LNCAP (cell line): ENCODE measurements at regions not wholly inside any gene's neighbourhood (a gene's known extent, or its start where the extent isn't known, plus 50 kb on each side); places are given as distances from the start of the nearest gene placed in this dataset.
A peak's percentile ranks its signal among the peaks of the same experiment; 100 is the strongest.

Experiments
- TF ChIP-seq, protein P1 (sequence below): fragments of 450-650 bp; IDR thresholded peaks from 2 replicates; pipeline ENCODE4 v1.5.1; 2017; ENCODE audit warnings: mild to moderate bottlenecking

DNA sequence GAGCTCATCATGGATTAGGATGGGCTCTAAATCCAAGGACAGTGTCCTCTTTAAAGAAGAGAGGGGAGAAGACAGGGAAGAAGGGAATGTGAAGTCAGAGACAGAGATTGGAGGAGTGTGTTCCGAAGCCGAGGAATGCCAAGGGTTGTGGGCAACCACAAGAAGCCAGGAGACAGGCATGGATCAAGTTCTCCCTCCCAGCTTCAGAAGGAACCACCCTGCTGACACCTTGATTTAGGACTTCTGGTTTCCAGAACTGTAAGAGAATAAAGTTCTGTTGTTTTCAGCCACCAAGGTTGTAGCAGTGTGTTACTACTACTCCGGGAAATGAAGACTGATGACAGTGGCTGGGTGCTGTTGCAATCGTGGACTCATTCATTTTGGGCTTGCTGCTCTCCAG is 120.1 kb downstream of the RPS12 start:
- TF ChIP-seq, protein P1, sequence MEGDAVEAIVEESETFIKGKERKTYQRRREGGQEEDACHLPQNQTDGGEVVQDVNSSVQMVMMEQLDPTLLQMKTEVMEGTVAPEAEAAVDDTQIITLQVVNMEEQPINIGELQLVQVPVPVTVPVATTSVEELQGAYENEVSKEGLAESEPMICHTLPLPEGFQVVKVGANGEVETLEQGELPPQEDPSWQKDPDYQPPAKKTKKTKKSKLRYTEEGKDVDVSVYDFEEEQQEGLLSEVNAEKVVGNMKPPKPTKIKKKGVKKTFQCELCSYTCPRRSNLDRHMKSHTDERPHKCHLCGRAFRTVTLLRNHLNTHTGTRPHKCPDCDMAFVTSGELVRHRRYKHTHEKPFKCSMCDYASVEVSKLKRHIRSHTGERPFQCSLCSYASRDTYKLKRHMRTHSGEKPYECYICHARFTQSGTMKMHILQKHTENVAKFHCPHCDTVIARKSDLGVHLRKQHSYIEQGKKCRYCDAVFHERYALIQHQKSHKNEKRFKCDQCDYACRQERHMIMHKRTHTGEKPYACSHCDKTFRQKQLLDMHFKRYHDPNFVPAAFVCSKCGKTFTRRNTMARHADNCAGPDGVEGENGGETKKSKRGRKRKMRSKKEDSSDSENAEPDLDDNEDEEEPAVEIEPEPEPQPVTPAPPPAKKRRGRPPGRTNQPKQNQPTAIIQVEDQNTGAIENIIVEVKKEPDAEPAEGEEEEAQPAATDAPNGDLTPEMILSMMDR: no peak

DNA sequence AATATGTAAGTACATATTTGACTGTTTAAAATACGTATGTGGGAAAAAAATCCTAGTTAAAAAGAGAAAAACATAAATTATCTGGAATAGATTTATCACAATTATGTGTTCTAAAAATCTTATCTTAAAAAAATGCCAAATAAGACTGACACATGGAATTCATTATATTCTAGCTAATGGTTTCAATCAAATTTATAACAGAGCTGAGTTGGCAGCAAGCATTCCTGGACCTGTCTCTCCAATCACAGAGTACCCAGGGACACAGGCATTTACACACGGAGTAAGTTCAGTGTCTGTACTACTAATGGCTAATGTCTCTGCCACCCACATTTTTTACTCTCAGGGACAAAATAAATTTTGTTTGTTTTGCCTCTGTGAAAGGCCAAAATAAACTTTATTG is 122.3 kb downstream of the RPS12 start:
- TF ChIP-seq, protein P1: no peak

DNA sequence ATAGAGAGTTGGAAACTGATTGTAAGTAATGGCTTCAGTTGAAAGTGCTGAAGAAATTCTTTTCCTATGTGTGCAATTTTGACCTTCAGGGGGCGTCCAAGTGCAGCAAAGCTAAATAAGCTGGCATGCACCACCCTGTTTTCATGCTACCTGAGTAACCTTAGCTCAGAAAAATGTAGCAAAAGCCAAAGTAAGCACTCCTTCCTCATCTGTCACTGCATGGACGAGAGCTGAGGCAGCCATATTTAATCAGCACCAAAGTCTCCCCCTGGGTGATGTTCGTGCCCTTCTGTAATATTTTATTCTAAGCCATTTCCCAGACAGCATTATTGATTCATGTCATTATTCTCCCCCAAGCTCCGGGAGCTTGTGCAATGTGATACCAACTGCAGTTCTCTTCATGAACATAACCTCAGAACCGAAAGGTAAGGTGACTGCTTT is 123.1 kb downstream of the RPS12 start:
- TF ChIP-seq, protein P1: peak; percentile 77

DNA sequence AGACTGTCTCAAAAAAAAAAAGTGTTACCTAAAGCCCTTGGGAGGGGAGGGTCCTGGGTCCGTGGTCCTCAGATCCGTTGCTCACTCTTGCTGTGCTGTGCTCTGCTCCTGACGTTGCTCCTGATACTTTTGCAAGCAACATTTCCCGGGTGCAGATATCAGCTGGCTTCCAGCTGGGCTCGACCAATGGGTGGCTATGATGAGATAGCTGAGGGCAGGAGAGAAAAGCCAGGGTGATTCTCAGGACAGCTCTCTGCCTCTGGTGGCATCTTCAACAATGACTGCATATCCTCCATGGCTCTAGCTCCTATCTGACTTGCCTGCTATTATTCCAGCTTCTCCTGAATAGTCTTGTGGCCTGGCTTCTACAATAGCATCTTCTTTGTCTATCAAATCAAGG is 134.5 kb downstream of the RPS12 start:
- TF ChIP-seq, protein P1: no peak

DNA sequence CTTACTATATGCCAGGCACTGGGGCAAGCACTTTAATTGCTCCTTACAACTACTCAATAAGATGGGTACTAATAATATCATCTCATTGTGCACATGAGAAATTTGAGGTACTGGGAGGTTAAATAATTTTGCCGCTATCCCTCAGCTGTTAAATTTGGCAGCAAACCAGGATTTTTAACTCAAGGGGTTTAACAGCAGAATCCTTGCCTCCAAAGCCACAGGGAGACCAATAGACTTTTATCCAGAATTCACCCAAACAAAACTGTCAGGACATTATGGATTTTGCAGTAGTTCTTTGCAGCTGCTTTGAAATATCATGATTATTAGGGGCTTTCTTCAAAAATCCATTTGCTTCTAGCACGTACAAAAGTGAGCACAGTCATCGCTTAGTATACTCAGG is 136.2 kb downstream of the RPS12 start:
- TF ChIP-seq, protein P1: no peak

DNA sequence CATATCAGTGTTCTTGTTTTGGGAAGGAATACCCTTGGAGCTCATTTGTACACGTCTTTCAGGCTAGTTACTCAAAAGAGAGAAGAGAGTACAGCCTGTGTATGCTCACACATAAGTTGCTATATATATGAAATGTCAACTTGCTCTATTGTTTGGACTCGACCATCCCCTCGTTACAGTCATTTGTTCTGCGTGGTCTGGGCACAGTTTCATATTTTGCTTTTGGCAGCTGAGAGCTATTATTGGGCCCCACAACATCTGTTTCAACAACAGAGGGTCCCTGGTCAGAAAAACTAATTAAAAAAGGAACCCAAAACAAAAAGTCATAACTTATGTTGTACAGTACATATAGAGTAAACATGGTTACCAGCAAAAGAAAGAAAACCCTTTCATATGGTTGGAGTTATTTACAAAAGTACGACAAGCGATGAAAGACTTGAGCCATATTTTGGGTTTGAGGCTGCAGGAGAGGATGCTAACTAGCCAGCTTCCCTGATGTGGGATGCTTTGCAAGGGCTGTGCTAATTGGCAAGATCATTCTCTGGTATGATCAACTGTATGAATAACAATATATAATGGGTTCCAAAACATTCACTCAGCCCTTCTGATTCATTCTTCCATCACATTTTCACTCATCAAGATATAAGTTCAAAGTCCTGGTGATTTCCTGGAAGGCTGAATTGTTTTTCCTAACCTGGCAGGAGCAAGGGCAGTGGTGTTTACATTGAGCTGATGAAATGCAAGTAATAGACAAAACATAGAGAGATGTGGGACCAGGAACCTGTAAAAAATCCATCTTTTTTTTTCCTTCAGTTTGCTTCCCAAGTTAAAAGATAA is 137.9 kb downstream of the RPS12 start:
- TF ChIP-seq, protein P1: no peak

DNA sequence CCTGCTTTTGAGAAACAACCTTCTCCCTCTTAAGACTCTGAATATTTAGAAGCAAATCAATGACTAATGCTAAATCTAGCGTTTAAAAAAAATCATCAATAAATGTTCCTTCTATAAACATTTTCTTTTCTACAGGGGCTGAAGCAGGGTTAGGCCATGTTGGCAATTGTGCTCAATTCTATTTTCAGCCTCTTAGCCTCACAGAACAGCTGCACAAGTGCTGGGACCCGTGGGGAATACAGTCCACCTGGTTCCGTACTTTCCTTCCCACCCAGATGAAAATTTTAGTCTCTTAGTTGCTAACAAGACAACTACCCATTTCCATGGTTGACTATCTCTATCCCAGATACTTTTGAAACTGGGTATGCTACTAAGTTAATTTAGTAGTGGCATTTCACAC is 138.6 kb downstream of the RPS12 start:
- TF ChIP-seq, protein P1: no peak
